NCI-H2227 (cell line): ENCODE measurements at regions not wholly inside any gene's neighbourhood (a gene's known extent, or its start where the extent isn't known, plus 50 kb on each side); places are given as distances from the start of the nearest gene placed in this dataset.
"Not testable (repeated sequence)": the region's sequence is repeated elsewhere in the genome, so short reads cannot be mapped to it uniquely, and the experiment has no call there.

Experiments used
- DNase-seq: peaks from one replicate; lab custom pipeline; 2025; ENCODE audit not compliant: unreplicated experiment; lab: John Stamatoyannopoulos, UW

- DNase-seq = no peak
Observed at GRCh38 chr18:41899535-41899934, 55.5 kb upstream of the PIK3C3 start.

- no peak for DNase-seq
Observed at GRCh38 chr18:41893432-41893831, 61.6 kb upstream of the PIK3C3 start.

GRCh38 chr18:41887100-41887499 is 67.9 kb upstream of the PIK3C3 start:
- no peak for DNase-seq

- DNase-seq = no peak
Observed at GRCh38 chr18:41886126-41886807, 68.8 kb upstream of the PIK3C3 start.

GRCh38 chr18:41881285-41881684 is 73.7 kb upstream of the PIK3C3 start:
- DNase-seq = no peak

- no peak for DNase-seq
Observed at GRCh38 chr18:41879256-41879655, 75.8 kb upstream of the PIK3C3 start.

- no peak for DNase-seq
Observed at GRCh38 chr18:41875094-41875780, 79.8 kb upstream of the PIK3C3 start.

GRCh38 chr18:41873730-41874129 is 81.3 kb upstream of the PIK3C3 start:
- no peak for DNase-seq

GRCh38 chr18:41872206-41872605 is 82.8 kb upstream of the PIK3C3 start:
- no peak for DNase-seq

- DNase-seq = no peak
Observed at GRCh38 chr18:41871229-41872000, 83.6 kb upstream of the PIK3C3 start.

GRCh38 chr18:41870817-41871216 is 84.2 kb upstream of the PIK3C3 start:
- DNase-seq = no peak

GRCh38 chr18:41870191-41870590 is 84.8 kb upstream of the PIK3C3 start:
- no peak for DNase-seq

- DNase-seq = not testable (repeated sequence)
Observed at GRCh38 chr18:41865796-41866195, 89.2 kb upstream of the PIK3C3 start.

GRCh38 chr18:41864216-41864615 is 90.8 kb upstream of the PIK3C3 start:
- DNase-seq = no peak

- DNase-seq = no peak
Observed at GRCh38 chr18:41862921-41863320, 92.1 kb upstream of the PIK3C3 start.

GRCh38 chr18:41860987-41861386 is 94.0 kb upstream of the PIK3C3 start:
- DNase-seq = no peak

- DNase-seq = no peak
Observed at GRCh38 chr18:41858761-41859555, 96.1 kb upstream of the PIK3C3 start.

GRCh38 chr18:41853280-41853679 is 101.8 kb upstream of the PIK3C3 start:
- DNase-seq = no peak

GRCh38 chr18:41850781-41851180 is 104.3 kb upstream of the PIK3C3 start:
- no peak for DNase-seq

- no peak for DNase-seq
Observed at GRCh38 chr18:41849632-41850031, 105.4 kb upstream of the PIK3C3 start.

GRCh38 chr18:41845563-41845962 is 109.5 kb upstream of the PIK3C3 start:
- no peak for DNase-seq
